Body of pancreas (tissue), 4 donors: ENCODE measurements at regions not wholly inside any gene's neighbourhood (a gene's known extent, or its start where the extent isn't known, plus 50 kb on each side); places are given as distances from the start of the nearest gene placed in this dataset.

Experiments used
- ATAC-seq: fragments of 150-250 bp; one replicate; pipeline ENCODE4 v1.9.1; 2016
- DNase-seq, 4 donors: peaks; one replicate each; pipeline ENCODE4 v3.0.0-alpha.2; 2019
- H3K27ac ChIP-seq, 4 donors: fragments of 200-600 bp; sonication (generic); 1 replicate in 3 of 4; 2 replicates in 1 of 4; pipeline versions ENCODE4 v1.5.1 to v1.6.1; 2016 to 2019; ENCODE audit warnings: mild to moderate bottlenecking in 1 of 4, mixed read lengths in 1 of 4, moderate library complexity in 1 of 4
- H3K27me3 ChIP-seq, 2 donors: fragments of 200-600 bp; sonication (generic); one replicate each; pipeline ENCODE4 v1.6.0; 2016; ENCODE audit warnings: mild to moderate bottlenecking in 1 of 2
- H3K36me3 ChIP-seq, 2 donors: fragments of 200-600 bp; sonication (generic); replicated peaks in 1 of 2; 2 replicates each; pipeline ENCODE4 v1.5.1; 2016; ENCODE audit warnings: low read depth in 2 of 2; ENCODE audit not compliant: insufficient read depth in 1 of 2
- H3K4me1 ChIP-seq: fragments of 200-600 bp; sonication (generic); one replicate; pipeline ENCODE4 v1.6.0; 2016
- H3K4me3 ChIP-seq, 2 donors: fragments of 200-600 bp; sonication (generic); 1 replicate in 1 of 2; 2 replicates in 1 of 2; pipeline ENCODE4 v1.5.1; 2016 to 2019
- H3K9me3 ChIP-seq, 3 donors: fragments of 200-600 bp; sonication (generic); 1 replicate in 2 of 3; 2 replicates in 1 of 3; pipeline ENCODE4 v1.5.1; 2016
- POLR2A ChIP-seq, 3 donors: fragments of 450-650 bp; IDR thresholded peaks; one replicate each; pipeline ENCODE4 v1.6.1; 2016; ENCODE audit warnings: antibody characterized with exemption in 3 of 3, mild to moderate bottlenecking in 2 of 3
- WGBS, 2 donors: methylation state at CpG; one replicate each; pipeline ENCODE4 v1.1.5; 2017; 5-methylcytosine and 5-hydroxymethylcytosine counted together
- intact Hi-C: fragments of 100-400 bp; cut with DNase I; formaldehyde crosslinking; loops from one replicate; pipeline ENCODE4 v1.15.1; 2023
- TF ChIP-seq, protein P1 (sequence below), 7 experiments: fragments of 450-650 bp in 4 of 7; fragments of 200-600 bp in 3 of 7; sonication (generic) in 3 of 7; IDR thresholded peaks; one replicate each; pipeline ENCODE4 v1.5.1; 2016 to 2019; ENCODE audit warnings: antibody characterized with exemption in 7 of 7

GRCh38 chr16:17926461-17926860 is 410.1 kb downstream of the NPIPA8 start:
- Histone ChIP-seq H3K4me3 (no peak overlapping the region), H3K36me3 (no peaks in the 10 kb centered on the region), H3K9me3 (no peaks in the 10 kb centered on the region), H3K4me1 (no peaks in the 10 kb centered on the region), H3K27ac (no peak overlapping the region), H3K27me3 (no peaks in the 10 kb centered on the region)
- TF ChIP-seq POLR2A (IDR thresholded peaks at IDR 0.05): no peak
- TF ChIP-seq, protein P1, sequence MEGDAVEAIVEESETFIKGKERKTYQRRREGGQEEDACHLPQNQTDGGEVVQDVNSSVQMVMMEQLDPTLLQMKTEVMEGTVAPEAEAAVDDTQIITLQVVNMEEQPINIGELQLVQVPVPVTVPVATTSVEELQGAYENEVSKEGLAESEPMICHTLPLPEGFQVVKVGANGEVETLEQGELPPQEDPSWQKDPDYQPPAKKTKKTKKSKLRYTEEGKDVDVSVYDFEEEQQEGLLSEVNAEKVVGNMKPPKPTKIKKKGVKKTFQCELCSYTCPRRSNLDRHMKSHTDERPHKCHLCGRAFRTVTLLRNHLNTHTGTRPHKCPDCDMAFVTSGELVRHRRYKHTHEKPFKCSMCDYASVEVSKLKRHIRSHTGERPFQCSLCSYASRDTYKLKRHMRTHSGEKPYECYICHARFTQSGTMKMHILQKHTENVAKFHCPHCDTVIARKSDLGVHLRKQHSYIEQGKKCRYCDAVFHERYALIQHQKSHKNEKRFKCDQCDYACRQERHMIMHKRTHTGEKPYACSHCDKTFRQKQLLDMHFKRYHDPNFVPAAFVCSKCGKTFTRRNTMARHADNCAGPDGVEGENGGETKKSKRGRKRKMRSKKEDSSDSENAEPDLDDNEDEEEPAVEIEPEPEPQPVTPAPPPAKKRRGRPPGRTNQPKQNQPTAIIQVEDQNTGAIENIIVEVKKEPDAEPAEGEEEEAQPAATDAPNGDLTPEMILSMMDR (IDR thresholded peaks at IDR 0.05): no peak
- WGBS, 2 donors: 61 to 66% methylated on average over 5 of the region's 5 CpGs
- ATAC-seq (no peak), DNase-seq (no peak)
- intact Hi-C loops: no loop called here

GRCh38 chr16:17925761-17926160 is 410.8 kb downstream of the NPIPA8 start:
- Histone ChIP-seq H3K9me3 (no peaks in the 10 kb centered on the region), H3K4me3 (no peak overlapping the region), H3K36me3 (no peaks in the 10 kb centered on the region), H3K4me1 (no peaks in the 10 kb centered on the region), H3K27me3 (no peaks in the 10 kb centered on the region), H3K27ac (no peak overlapping the region)
- intact Hi-C loops: no loop called here
- no peak for ATAC-seq
- TF ChIP-seq, protein P1 (IDR thresholded peaks at IDR 0.05): no peak
- TF ChIP-seq POLR2A (IDR thresholded peaks at IDR 0.05): no peak
- DNase-seq: no peak
- WGBS, 2 donors: 78 to 80% methylated on average over 6 of the region's 6 CpGs

- ATAC-seq: no peak
- Histone ChIP-seq H3K36me3 (no peaks in the 10 kb centered on the region), H3K4me1 (no peaks in the 10 kb centered on the region), H3K27me3 (no peaks in the 10 kb centered on the region), H3K27ac (no peak overlapping the region), H3K9me3 (no peaks in the 10 kb centered on the region), H3K4me3 (no peak overlapping the region)
- DNase-seq: peak in 3 of 4 donors; percentile 30 to 47 (median 44)
- WGBS, 2 donors: 18 to 40% methylated on average over 2 of the region's 2 CpGs
- TF ChIP-seq, protein P1 (IDR thresholded peaks at IDR 0.05): peak in 6 of 7 experiments; percentile 12 to 37 (median 26)
- no peak for TF ChIP-seq POLR2A (IDR thresholded peaks at IDR 0.05)
- intact Hi-C loops: no loop called here
Measured at GRCh38 chr16:17921357-17921978, 415.1 kb downstream of the NPIPA8 start.

GRCh38 chr16:17917316-17918019 is 419.1 kb downstream of the NPIPA8 start:
- no peak for DNase-seq
- no peak for TF ChIP-seq POLR2A (IDR thresholded peaks at IDR 0.05)
- TF ChIP-seq, protein P1 (IDR thresholded peaks at IDR 0.05): no peak
- H3K27ac ChIP-seq: no peak overlapping the region
- 28 to 37% methylated on average over 3 of the region's 3 CpGs for WGBS, 2 donors
- H3K9me3 ChIP-seq: no peaks in the 10 kb centered on the region
- no peak overlapping the region for H3K4me3 ChIP-seq
- H3K27me3 ChIP-seq: no peaks in the 10 kb centered on the region
- no peaks in the 10 kb centered on the region for H3K36me3 ChIP-seq
- no peak for ATAC-seq
- intact Hi-C loops: no loop called here
- H3K4me1 ChIP-seq: no peaks in the 10 kb centered on the region
